ENCODE measurements at regions not wholly inside any gene's neighbourhood (a gene's known extent, or its start where the extent isn't known, plus 50 kb on each side); places are given as distances from the start of the nearest gene placed in this dataset.

GRCh38 chr14:98456231-98456630 lies 815.8 kb downstream of the BCL11B start:
- no peak for DNase-seq (ENCODE audit: low read depth in 2 of 2)

- DNase-seq (ENCODE audit: low read depth in 2 of 2) = no peak
Measured at GRCh38 chr14:98458702-98459101, 813.3 kb downstream of the BCL11B start.

GRCh38 chr14:98462908-98463307 lies 809.1 kb downstream of the BCL11B start:
- DNase-seq (ENCODE audit: low read depth in 2 of 2) = no peak

- DNase-seq (ENCODE audit: low read depth in 2 of 2) = peak in 1 of 2 experiments; percentile 6
Measured at GRCh38 chr14:98466807-98467206, 805.2 kb downstream of the BCL11B start.

- DNase-seq (ENCODE audit: low read depth in 2 of 2) = no peak
Measured at GRCh38 chr14:98470663-98471062, 801.3 kb downstream of the BCL11B start.

- no peak for DNase-seq (ENCODE audit: low read depth in 2 of 2)
Measured at GRCh38 chr14:98474900-98475299, 797.1 kb downstream of the BCL11B start.

GRCh38 chr14:98477935-98478334 lies 794.1 kb downstream of the BCL11B start:
- no peak for DNase-seq (ENCODE audit: low read depth in 2 of 2)

- no peak for DNase-seq (ENCODE audit: low read depth in 2 of 2)
Measured at GRCh38 chr14:98489115-98489514, 782.9 kb downstream of the BCL11B start.

- no peak for DNase-seq (ENCODE audit: low read depth in 2 of 2)
Measured at GRCh38 chr14:98494582-98494981, 777.4 kb downstream of the BCL11B start.

GRCh38 chr14:98498019-98498885 lies 773.7 kb downstream of the BCL11B start:
- DNase-seq (ENCODE audit: low read depth in 2 of 2) = no peak

- DNase-seq (ENCODE audit: low read depth in 2 of 2) = no peak
Measured at GRCh38 chr14:98501335-98501734, 770.7 kb downstream of the BCL11B start.

GRCh38 chr14:98501836-98502235 lies 770.2 kb downstream of the BCL11B start:
- no peak for DNase-seq (ENCODE audit: low read depth in 2 of 2)

- no peak for DNase-seq (ENCODE audit: low read depth in 2 of 2)
Measured at GRCh38 chr14:98503086-98503815, 768.7 kb downstream of the BCL11B start.

- DNase-seq (ENCODE audit: low read depth in 2 of 2) = peak; percentile 39 to 42
Measured at GRCh38 chr14:98507264-98507663, 764.7 kb downstream of the BCL11B start.

GRCh38 chr14:98510392-98510791 lies 761.6 kb downstream of the BCL11B start:
- no peak for DNase-seq (ENCODE audit: low read depth in 2 of 2)

- no peak for DNase-seq (ENCODE audit: low read depth in 2 of 2)
Measured at GRCh38 chr14:98512501-98513251, 759.3 kb downstream of the BCL11B start.

GRCh38 chr14:98513558-98513957 lies 758.4 kb downstream of the BCL11B start:
- no peak for DNase-seq (ENCODE audit: low read depth in 2 of 2)

- no peak for DNase-seq (ENCODE audit: low read depth in 2 of 2)
Measured at GRCh38 chr14:98514016-98514415, 758.0 kb downstream of the BCL11B start.

- no peak for DNase-seq (ENCODE audit: low read depth in 2 of 2)
Measured at GRCh38 chr14:98536256-98536655, 735.7 kb downstream of the BCL11B start.

- DNase-seq (ENCODE audit: low read depth in 2 of 2) = no peak
Measured at GRCh38 chr14:98542316-98542715, 729.7 kb downstream of the BCL11B start.

GRCh38 chr14:98543074-98543473 lies 728.9 kb downstream of the BCL11B start:
- no peak for DNase-seq (ENCODE audit: low read depth in 2 of 2)

GRCh38 chr14:98544174-98544573 lies 727.8 kb downstream of the BCL11B start:
- no peak for DNase-seq (ENCODE audit: low read depth in 2 of 2)

Data from fibroblast of skin of left quadriceps (primary cell).